HG02571 (cell line): ENCODE measurements at regions not wholly inside any gene's neighbourhood (a gene's known extent, or its start where the extent isn't known, plus 50 kb on each side); places are given as distances from the start of the nearest gene placed in this dataset.

Source experiments
- ATAC-seq: cut with Tn5 transposase; IDR thresholded peaks from one replicate; pipeline ENCODE4 v1.9.1; 2021; ENCODE audit warnings: mild to moderate bottlenecking, moderate library complexity; ENCODE audit not compliant: unreplicated experiment

DNA sequence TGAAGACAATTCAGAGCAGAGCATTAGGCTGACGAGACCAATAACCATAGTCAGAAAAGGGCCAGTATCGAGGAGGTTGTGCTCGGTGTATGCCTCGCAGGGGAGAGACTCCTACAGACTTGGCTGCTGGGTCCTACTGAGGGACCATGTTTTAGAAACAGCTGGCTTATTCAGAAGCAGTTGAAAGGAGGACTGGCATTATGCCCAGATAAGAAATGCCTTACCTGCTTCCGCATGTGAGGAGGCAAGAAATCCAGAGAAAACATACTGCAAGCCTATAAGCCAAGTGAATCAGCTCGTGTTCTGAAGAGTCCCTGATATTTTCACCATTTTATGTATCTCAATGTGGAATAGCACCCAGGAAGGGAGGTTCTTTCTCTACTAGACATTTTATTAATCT lies 434.7 kb downstream of the GRB14 start:
- no peak for ATAC-seq

DNA sequence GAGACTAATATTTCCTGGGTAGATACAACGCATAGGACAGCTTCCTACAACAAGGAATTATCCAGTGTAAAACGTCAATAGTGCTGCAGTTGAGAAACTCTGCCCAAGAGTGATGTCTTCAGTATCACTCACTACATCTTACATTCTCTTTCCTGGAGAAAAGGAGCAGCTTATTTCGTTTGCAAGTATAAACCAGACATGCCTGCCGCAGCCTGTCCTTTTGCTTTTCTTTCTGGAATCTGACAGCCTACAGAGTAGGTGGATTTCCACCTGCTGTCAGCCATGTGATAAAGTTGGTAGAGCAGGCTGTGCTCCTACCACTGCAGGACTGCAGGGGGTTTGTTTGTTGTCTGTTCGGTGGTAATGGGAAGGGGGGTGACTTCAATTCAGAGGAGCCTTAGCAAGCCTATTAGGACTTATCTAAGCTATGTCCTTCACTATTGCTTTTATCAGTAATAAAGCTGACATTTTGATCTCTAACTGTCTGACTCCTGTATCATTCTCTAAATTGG lies 439.1 kb downstream of the GRB14 start:
- no peak for ATAC-seq

DNA sequence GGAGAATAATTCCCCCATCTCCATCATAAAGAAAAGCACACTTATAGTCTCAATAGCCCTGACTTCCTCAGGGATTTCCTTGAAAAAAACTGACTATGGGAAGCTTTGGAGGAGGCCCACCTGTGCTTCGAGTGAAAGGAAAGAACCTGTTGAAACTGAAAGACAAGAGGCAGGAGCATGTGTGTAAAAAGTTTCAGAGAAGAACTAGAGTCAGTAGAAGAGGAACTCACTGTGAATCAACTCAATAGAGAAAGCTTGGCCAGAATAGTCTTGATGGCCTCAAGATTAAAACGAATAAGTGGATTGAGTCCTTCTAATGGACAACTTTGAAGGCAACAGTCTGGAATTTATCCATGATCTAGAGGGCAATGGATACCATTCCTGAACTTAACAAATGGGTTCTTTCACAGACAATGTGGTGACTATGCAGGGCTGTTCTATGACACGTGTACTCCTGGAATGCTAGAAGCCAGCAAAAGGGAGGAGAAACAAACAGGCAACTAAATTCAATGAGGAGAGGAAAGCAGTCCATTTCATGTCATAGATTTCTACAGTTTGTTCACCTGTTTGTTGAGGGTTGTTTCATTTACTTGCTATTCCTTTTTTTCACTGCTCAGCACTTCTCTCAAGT lies 442.3 kb downstream of the GRB14 start:
- ATAC-seq: no peak

GRCh38 chr2:164164602-164165001 lies 428.8 kb upstream of the FIGN start:
- ATAC-seq: no peak

GRCh38 chr2:164155558-164155957 lies 419.8 kb upstream of the FIGN start:
- ATAC-seq: no peak

DNA sequence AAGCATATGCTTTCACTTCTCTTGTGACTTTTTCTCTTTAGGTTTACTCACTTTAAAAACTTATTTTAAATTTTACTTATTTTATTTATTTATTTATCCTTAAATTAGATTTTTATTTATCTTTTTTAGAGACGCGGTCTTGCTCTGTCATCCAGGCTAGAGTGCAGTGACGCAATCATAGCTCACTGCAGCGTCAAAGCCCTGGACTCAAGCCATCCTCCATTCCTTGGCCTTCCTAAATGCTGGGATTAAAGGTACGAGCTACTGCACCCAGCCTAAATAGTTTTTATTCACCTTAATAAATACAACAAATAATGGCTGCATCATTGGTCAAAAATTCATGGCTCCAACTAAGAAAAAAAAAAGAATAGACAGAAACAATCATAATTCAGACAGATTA lies 415.7 kb upstream of the FIGN start:
- ATAC-seq: no peak

DNA sequence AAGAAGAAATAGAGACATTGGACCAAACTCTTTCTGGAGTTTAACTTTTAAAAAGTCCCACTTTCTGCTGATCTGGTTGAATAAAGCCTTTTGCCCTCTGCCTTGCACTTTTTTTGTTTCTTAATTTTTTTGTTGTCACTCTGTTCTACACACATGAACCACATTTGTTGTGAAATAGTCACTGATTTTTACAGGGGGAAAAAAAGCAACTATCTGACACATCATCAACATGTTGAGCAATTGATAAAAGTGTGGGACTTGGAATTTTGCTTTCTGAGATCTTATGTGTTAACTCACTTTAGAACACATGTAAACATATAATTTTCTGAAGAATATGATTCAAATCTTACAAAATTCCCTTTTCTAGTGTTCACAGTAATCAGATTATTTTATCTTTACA lies 414.8 kb upstream of the FIGN start:
- no peak for ATAC-seq

GRCh38 chr2:164146441-164146840 lies 410.6 kb upstream of the FIGN start:
- no peak for ATAC-seq

DNA sequence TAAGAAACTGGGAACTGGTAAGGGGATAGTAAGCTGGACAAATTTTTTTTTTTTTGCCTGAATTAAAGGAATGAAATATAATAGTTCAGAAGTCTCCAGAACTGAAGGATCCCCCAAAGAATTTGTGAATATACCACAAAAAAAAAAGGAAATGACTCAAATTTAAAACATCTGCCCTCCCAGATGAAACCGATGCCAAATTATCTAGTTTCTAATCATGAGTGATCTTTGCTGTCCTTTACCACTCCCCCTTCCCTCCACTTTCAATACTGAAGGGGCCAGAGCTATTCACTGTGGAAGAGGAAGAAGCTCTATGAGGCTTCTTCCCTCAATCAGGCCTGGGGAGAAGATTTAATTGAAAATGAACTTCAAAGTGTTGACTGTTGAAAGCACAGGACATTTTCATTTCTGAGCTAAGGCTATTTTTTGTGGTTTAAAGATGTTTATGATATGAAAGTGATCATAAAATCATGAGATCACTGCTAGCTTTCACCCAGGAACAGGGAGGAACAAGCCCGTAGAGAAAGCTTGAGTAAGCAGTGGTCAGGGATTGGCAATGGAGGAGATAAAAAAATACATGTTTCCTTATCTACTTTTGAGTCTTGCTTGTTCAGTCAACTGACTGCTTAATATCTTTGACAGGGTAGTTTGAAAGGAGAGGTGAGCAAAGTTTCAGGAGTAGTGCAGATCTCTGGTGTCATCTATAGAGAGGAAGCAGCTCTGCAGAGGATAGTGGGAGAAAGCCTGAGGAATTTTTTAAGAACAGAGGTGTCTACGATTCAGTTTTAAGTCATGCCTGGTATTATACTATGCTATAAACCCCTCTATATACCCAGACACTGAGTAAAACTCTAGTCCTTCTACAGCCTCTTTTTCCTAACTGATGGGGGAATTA lies 409.5 kb upstream of the FIGN start:
- no peak for ATAC-seq

- ATAC-seq: no peak
These were observed 407.5 kb upstream of the FIGN start for GRCh38 chr2:164143183-164143930.

GRCh38 chr2:164142755-164143154 lies 406.9 kb upstream of the FIGN start:
- no peak for ATAC-seq

- no peak for ATAC-seq
These were observed 405.5 kb upstream of the FIGN start for GRCh38 chr2:164141271-164141670.

GRCh38 chr2:164138750-164139149 lies 402.9 kb upstream of the FIGN start:
- no peak for ATAC-seq

GRCh38 chr2:164134336-164134735 lies 398.5 kb upstream of the FIGN start:
- ATAC-seq: no peak

DNA sequence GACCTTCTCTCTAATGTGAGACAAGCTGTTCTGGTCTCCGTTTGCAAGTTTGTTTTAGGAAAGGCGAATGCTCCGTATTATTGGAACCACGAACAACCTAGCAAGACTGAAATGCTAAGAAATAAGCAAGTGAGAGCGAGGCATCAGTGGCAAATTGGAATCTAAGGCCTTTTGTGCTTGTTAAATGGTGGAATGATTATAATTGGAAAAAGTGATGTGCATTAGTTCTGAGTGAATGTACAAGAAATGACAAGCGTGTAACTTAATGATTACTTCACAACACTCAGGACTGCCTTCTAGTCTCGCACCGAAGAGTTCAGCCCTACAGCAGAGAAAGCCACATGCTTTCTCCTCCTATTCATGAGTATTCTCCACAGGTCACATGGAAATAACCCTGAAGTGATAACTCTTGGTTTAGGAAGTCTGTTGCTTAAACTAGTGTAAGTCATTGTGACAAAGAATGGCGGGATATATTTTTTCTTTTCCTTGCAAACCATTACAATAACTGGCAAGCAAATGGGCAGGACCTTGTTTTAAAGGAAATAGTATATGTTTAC lies 392.2 kb upstream of the FIGN start:
- ATAC-seq: no peak

DNA sequence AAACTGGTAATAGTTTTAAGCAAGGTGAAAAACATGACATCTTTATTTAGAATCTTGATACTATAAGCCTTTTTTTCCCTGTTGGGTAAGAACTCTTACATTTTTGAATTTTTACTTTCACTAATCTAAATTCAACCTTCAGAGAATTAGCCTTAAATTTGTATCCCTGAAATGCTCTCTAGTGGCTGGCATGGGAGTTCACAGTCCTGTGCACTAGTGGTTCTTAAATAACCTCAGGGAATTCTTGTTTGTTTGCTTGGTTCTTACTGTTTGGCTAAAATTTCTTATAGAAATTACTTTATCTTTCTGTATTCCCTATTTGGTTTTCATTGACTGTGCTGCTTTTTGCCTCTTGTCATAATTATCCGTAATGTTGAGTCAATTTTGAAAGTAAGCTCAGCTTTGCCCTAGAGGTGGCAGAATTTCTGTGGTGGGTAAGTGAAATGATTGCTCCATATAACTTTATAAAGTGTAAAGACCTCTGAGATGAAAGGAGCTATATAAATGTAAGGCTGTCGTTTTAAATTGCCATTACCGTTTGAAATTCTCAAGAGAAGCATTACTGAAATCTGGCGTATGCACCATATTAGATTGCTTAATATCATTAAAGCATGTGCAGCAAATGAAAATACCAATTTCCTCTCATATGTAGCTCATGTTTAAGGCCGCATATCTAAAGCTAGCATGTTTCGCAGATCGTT lies 391.3 kb upstream of the FIGN start:
- ATAC-seq: no peak

DNA sequence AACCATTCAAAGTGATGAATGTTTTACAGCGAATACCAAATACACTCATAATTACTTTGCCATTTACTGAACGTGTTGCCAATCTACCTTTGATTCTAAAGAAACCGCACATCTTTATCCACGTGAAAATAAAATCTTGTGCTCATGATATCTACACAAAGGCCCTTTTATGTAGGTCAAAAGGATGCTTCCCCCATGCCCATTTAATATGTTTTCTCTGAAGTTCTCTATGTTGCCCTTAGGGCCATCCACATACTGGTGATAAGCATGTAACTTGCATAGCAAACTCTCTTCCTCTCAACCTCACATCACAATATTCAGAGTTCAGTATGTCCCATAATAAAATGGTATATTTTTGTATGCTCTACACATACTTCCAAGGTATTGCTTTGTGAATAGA lies 380.0 kb upstream of the FIGN start:
- ATAC-seq: no peak

- ATAC-seq: no peak
These were observed 379.1 kb upstream of the FIGN start for GRCh38 chr2:164114937-164115336.

DNA sequence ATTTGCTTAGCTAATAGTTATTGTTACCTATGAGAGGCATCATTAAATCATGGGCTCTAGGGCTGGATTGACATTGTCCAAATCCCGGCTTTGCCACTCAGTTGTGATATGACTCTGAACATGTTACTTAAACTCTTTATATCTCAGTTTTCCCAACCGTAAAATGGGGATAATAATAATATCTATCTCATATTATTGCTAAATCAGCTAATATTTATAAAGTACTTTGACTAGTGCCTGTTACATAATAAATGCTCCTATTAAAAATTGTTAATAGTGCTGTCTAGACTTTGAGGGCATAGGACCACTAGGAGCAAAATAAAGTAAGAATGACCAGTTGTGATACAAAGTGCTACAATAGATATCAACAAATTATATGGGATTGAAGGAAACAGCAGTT lies 376.3 kb upstream of the FIGN start:
- ATAC-seq: no peak

DNA sequence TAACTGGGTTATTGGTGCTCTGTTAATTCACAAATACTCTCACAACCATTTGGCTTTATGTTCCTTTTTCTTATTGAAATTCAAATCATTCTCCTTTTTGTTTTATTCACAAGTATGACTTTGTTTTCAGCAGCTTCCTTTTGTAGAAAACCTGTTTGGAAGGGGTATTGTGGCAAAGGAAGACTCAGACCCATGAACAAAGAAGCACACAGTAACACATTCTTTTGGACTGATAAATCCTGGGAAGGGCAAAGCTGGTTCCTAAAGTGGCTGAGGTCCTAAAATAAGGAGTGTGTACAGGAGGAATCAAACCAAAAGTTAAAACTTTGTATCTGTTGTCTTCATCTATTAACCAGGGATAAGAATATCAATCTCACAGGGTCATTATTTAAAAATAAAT lies 374.7 kb upstream of the FIGN start:
- ATAC-seq: no peak

GRCh38 chr2:164109006-164109405 lies 373.2 kb upstream of the FIGN start:
- no peak for ATAC-seq
